HCT116 (cell line): ENCODE measurements at regions not wholly inside any gene's neighbourhood (a gene's known extent, or its start where the extent isn't known, plus 50 kb on each side); places are given as distances from the start of the nearest gene placed in this dataset.

ENCODE experiments used
- ATAC-seq: fragments of 200-7000 bp; cut with Tn5 transposase; 2 replicates; pipeline ENCODE4 v1.9.1; 2020; ENCODE audit warnings: mild to moderate bottlenecking, moderate library complexity
- BruUV-seq: library from RNA; stranded (reverse); fragments of 400-500 nt; replicated peaks from 2 replicates; lab custom pipeline; 2021; lab: Mats Ljungman, UMichigan
- CTCF ChIA-PET: fragments of 300-600 bp; sonication (Branson Sonifier 250); formaldehyde crosslinking; loops from one replicate; lab custom pipeline; 2021; ENCODE audit warnings: antibody characterized with exemption; lab: Charles Lee
- POLR2A ChIA-PET: fragments of 300-600, 350-600 bp; sonication (Branson Sonifier 250); formaldehyde crosslinking; loops from one replicate; lab custom pipeline; 2021; ENCODE audit warnings: antibody characterized with exemption; lab: Charles Lee
- RAD21 ChIA-PET, 2 experiments: fragments of 300-600 bp; sonication (Branson Sonifier 250); formaldehyde crosslinking; loops; one replicate each; lab custom pipeline; 2023; ENCODE audit warnings: low total read pairs in 2 of 2; ENCODE audit not compliant: uncharacterized antibody in 2 of 2, unreplicated experiment in 2 of 2, low non-redundant PET in 1 of 2; lab: Charles Lee
- DNase-seq: peaks from one replicate; pipeline ENCODE4 v3.0.0-alpha.2; 2010; ENCODE audit warnings: low read depth, low spot score
- H2AFZ ChIP-seq: fragments of 200-600 bp; shearing (Covaris generic), sonication (generic); 2 replicates; pipeline ENCODE4 v1.6.1; 2017; ENCODE audit warnings: low read depth, mixed run types, mixed read lengths, antibody characterized with exemption, low read length; ENCODE audit not compliant: poor library complexity, severe bottlenecking
- H3K27ac ChIP-seq: 2 replicates; pipeline ENCODE4 v1.5.1; 2012; ENCODE audit warnings: low read depth, low read length
- H3K27me3 ChIP-seq: fragments of 200-600 bp; sonication (generic); 2 replicates; pipeline ENCODE4 v1.6.1; 2016; ENCODE audit warnings: mixed run types, low read length, mixed read lengths; ENCODE audit not compliant: insufficient read depth
- H3K36me3 ChIP-seq, 2 experiments: fragments of 200-500 bp in 1 of 2; fragments of 200-600 bp in 1 of 2; sonication (Bioruptor generic) in 1 of 2; sonication (generic) in 1 of 2; 2 replicates each; pipeline versions ENCODE4 v1.5.1 to v1.6.1; 2014 to 2016; ENCODE audit warnings: low read length in 2 of 2, inconsistent platforms in 1 of 2, mixed read lengths in 1 of 2, mixed run types in 1 of 2; ENCODE audit not compliant: insufficient read depth in 2 of 2, control insufficient read depth in 1 of 2
- H3K4me1 ChIP-seq, 2 experiments: fragments of 200-600 bp in 1 of 2; sonication (generic) in 1 of 2; 2 replicates each; pipeline versions ENCODE4 v1.5.1 to v1.6.1; 2012 to 2017; ENCODE audit warnings: low read length in 2 of 2, inconsistent platforms in 1 of 2, mild to moderate bottlenecking in 1 of 2, mixed read lengths in 1 of 2, mixed run types in 1 of 2, moderate library complexity in 1 of 2; ENCODE audit not compliant: insufficient read depth in 2 of 2, control insufficient read depth in 1 of 2
- H3K4me2 ChIP-seq: fragments of 200-600 bp; sonication (generic); 2 replicates; pipeline ENCODE4 v1.6.1; 2017; ENCODE audit warnings: mixed run types, low read length, mixed read lengths
- H3K4me3 ChIP-seq, 2 experiments: fragments of 200-600 bp in 1 of 2; sonication (generic) in 1 of 2; replicated peaks in 1 of 2; 2 replicates each; pipeline ENCODE4 v1.5.1; 2011 to 2016; ENCODE audit warnings: low read length in 2 of 2, control low read depth in 1 of 2, low read depth in 1 of 2, mild to moderate bottlenecking in 1 of 2, mixed read lengths in 1 of 2, mixed run types in 1 of 2
- H3K79me2 ChIP-seq: fragments of 200-600 bp; sonication (generic); 2 replicates; pipeline ENCODE4 v1.6.1; 2017; ENCODE audit warnings: mild to moderate bottlenecking, mixed run types, low read length, moderate library complexity, mixed read lengths; ENCODE audit not compliant: insufficient read depth
- H3K9ac ChIP-seq: fragments of 200-600 bp; sonication (generic); 2 replicates; pipeline ENCODE4 v1.6.1; 2016; ENCODE audit warnings: low read length, mixed read lengths
- H3K9me2 ChIP-seq: fragments of 200-600 bp; sonication (generic), shearing (Covaris generic); 2 replicates; pipeline ENCODE4 v1.6.1; 2017; ENCODE audit warnings: mixed run types, mild to moderate bottlenecking, moderate library complexity; ENCODE audit not compliant: insufficient read depth
- H3K9me3 ChIP-seq, 2 experiments: fragments of 200-500 bp in 1 of 2; fragments of 200-600 bp in 1 of 2; sonication (Bioruptor generic) in 1 of 2; sonication (generic) in 1 of 2; 2 replicates each; pipeline ENCODE4 v1.6.1; 2014 to 2017; ENCODE audit warnings: low read length in 2 of 2, mixed read lengths in 2 of 2, inconsistent platforms in 1 of 2, low read depth in 1 of 2, mild to moderate bottlenecking in 1 of 2, mixed run types in 1 of 2, moderate library complexity in 1 of 2; ENCODE audit not compliant: control insufficient read depth in 1 of 2, insufficient read depth in 1 of 2
- H4K20me1 ChIP-seq: fragments of 200-600 bp; sonication (generic), shearing (Covaris generic); 2 replicates; pipeline ENCODE4 v1.6.1; 2017; ENCODE audit warnings: mixed run types, mild to moderate bottlenecking, moderate library complexity; ENCODE audit not compliant: insufficient read depth
- ATF3 ChIP-seq: IDR thresholded peaks from 2 replicates; pipeline ENCODE4 v1.6.1; 2012
- CBX3 ChIP-seq: IDR thresholded peaks from 2 replicates; pipeline ENCODE4 v1.6.1; 2012; ENCODE audit warnings: low read depth
- CEBPB ChIP-seq: IDR thresholded peaks from 2 replicates; pipeline ENCODE4 v1.6.1; 2012; ENCODE audit warnings: low read depth
- CTCF ChIP-seq, 3 experiments: fragments of 200-600 bp in 1 of 3; sonication (generic) in 1 of 3; IDR thresholded peaks in 2 of 3; conservative IDR thresholded peaks in 1 of 3; 2 replicates each; pipeline ENCODE4 v1.5.1; 2012 to 2017; ENCODE audit warnings: low read depth in 2 of 3, low read length in 2 of 3, antibody characterized with exemption in 1 of 3, borderline replicate concordance in 1 of 3, control low read depth in 1 of 3, mild to moderate bottlenecking in 1 of 3, mixed read lengths in 1 of 3, mixed run types in 1 of 3, moderate library complexity in 1 of 3; ENCODE audit not compliant: insufficient read depth in 1 of 3
- ELF1 ChIP-seq: IDR thresholded peaks from 2 replicates; pipeline ENCODE4 v1.6.1; 2012; ENCODE audit warnings: low read depth, borderline replicate concordance
- EZH2 ChIP-seq: fragments of 200-600 bp; sonication (generic); IDR thresholded peaks from 2 replicates; pipeline ENCODE4 v1.6.1; 2017; ENCODE audit warnings: antibody characterized with exemption, mixed run types
- FOSL1 ChIP-seq: IDR thresholded peaks from 2 replicates; pipeline ENCODE4 v1.6.1; 2012; ENCODE audit warnings: low read depth
- MAX ChIP-seq: IDR thresholded peaks from 2 replicates; pipeline ENCODE4 v1.6.1; 2012
- POLR2A ChIP-seq: IDR thresholded peaks from 2 replicates; pipeline ENCODE4 v1.7.0; 2011; ENCODE audit warnings: borderline replicate concordance; ENCODE audit not compliant: insufficient read depth, insufficient read length; ENCODE audit errors: extremely low read depth
- POLR2AphosphoS5 ChIP-seq: IDR thresholded peaks from 2 replicates; pipeline ENCODE4 v1.6.1; 2011; ENCODE audit warnings: mild to moderate bottlenecking, low read depth, low read length, moderate library complexity
- SIN3A ChIP-seq: IDR thresholded peaks from 2 replicates; pipeline ENCODE4 v1.6.1; 2012; ENCODE audit warnings: low read depth
- YY1 ChIP-seq: IDR thresholded peaks from 2 replicates; pipeline ENCODE4 v1.6.1; 2011; ENCODE audit warnings: low read length, low read depth, moderate library complexity, mild to moderate bottlenecking; ENCODE audit not compliant: insufficient replicate concordance; ENCODE audit errors: extremely low read depth
- ZBTB33 ChIP-seq: IDR thresholded peaks from 2 replicates; pipeline ENCODE4 v1.6.1; 2011; ENCODE audit warnings: mild to moderate bottlenecking, low read length, moderate library complexity; ENCODE audit not compliant: insufficient replicate concordance; ENCODE audit errors: extremely low read depth
- ZFX ChIP-seq: fragments of 450-650 bp; IDR thresholded peaks from 2 replicates; pipeline ENCODE4 v1.6.1; 2017
- ZNF274 ChIP-seq: fragments of 200-500 bp; sonication (Bioruptor generic); IDR thresholded peaks from 2 replicates; pipeline ENCODE4 v1.6.1; 2014; ENCODE audit warnings: mild to moderate bottlenecking, low read depth, low read length, inconsistent platforms
- intact Hi-C: fragments of 100-400 bp; cut with micrococcal nuclease; formaldehyde crosslinking; loops from 2 replicates; pipeline ENCODE4 v1.10.0; 2022

GRCh38 chr13:102962430-102962829 is 103.8 kb downstream of the SLC10A2 start (continued):
- no peak for TF ChIP-seq ZBTB33
- no peak for TF ChIP-seq CEBPB
- no peak for TF ChIP-seq SIN3A

GRCh38 chr13:102960959-102961358 is 105.3 kb downstream of the SLC10A2 start:
- BruUV-seq, result no TSS peak
- TF ChIP-seq EZH2, result no peak
- TF ChIP-seq YY1, result no peak
- TF ChIP-seq ZNF274, result no peak
- TF ChIP-seq ELF1, result no peak
- no peak for TF ChIP-seq CTCF (IDR thresholded peaks at IDR 0.05 in 2 of 3, conservative IDR thresholded peaks at IDR 0.05 in 1 of 3; ENCODE audit: borderline replicate concordance in 1 of 3, insufficient read depth in 1 of 3, low read depth in 2 of 3, low read length in 2 of 3)
- TF ChIP-seq CBX3, result no peak
- no peak for TF ChIP-seq FOSL1
- no peak for TF ChIP-seq MAX
- TF ChIP-seq ZFX, result no peak
- no peak for TF ChIP-seq SIN3A
- TF ChIP-seq POLR2AphosphoS5, result no peak
- TF ChIP-seq CEBPB, result no peak
- TF ChIP-seq POLR2A, result no peak
- TF ChIP-seq ATF3, result no peak
- TF ChIP-seq, all 23 proteins: peak for 0
- ChIA-PET POLR2A (no interaction called here), CTCF (no interaction called here), RAD21 (no interaction called here)
- Histone ChIP-seq H3K79me2 (no peaks in the 10 kb centered on the region), H3K27me3 (peaks cover 5% of the 10 kb centered on the region; the same call in 1 of the 2 replicates), H3K4me3 (no peak overlapping the region), H3K9ac (no peak overlapping the region), H4K20me1 (no peaks in the 10 kb centered on the region), H3K4me1 (no peaks in the 10 kb centered on the region), H3K9me3 (no peaks in the 10 kb centered on the region), H3K27ac (no peak overlapping the region), H3K9me2 (no peaks in the 10 kb centered on the region), H2AFZ (no peak overlapping the region), H3K4me2 (no peak overlapping the region), H3K36me3 (no peaks in the 10 kb centered on the region)
- ATAC-seq (no peak), DNase-seq (no peak)
- intact Hi-C loops, result no loop called here
